Gastrocnemius medialis (tissue), 4 donors: ENCODE measurements at regions not wholly inside any gene's neighbourhood (a gene's known extent, or its start where the extent isn't known, plus 50 kb on each side); places are given as distances from the start of the nearest gene placed in this dataset.

Experiments
- ATAC-seq, 2 donors: fragments of 150-250 bp; one replicate each; pipeline ENCODE4 v1.9.1; 2016
- DNase-seq, 2 donors: peaks; one replicate each; pipeline ENCODE4 v3.0.0-alpha.2; 2019
- H3K27ac ChIP-seq, 4 donors: fragments of 200-600 bp; sonication (generic); 1 replicate in 1 of 4; 2 replicates in 3 of 4; pipeline ENCODE4 v1.5.1; 2016 to 2018; ENCODE audit warnings: mild to moderate bottlenecking in 2 of 4, moderate library complexity in 1 of 4
- H3K27me3 ChIP-seq, 3 donors: fragments of 200-600 bp; sonication (generic) in 2 of 3; 1 replicate in 1 of 3; 2 replicates in 2 of 3; pipeline versions ENCODE4 v1.5.1 to v1.6.0; 2016 to 2019; ENCODE audit warnings: mild to moderate bottlenecking in 1 of 3, moderate library complexity in 1 of 3
- H3K36me3 ChIP-seq, 2 donors: fragments of 200-600 bp; sonication (generic) in 1 of 2; one replicate each; pipeline ENCODE4 v1.5.1; 2017 to 2018
- H3K4me1 ChIP-seq, 2 donors: fragments of 200-600 bp; sonication (generic) in 1 of 2; one replicate each; pipeline ENCODE4 v1.5.1; 2016 to 2017; ENCODE audit warnings: mild to moderate bottlenecking in 2 of 2
- H3K4me3 ChIP-seq, 4 donors: fragments of 200-600 bp; sonication (generic) in 3 of 4; 1 replicate in 1 of 4; 2 replicates in 3 of 4; pipeline ENCODE4 v1.5.1; 2016 to 2019; ENCODE audit warnings: mild to moderate bottlenecking in 2 of 4
- H3K9me3 ChIP-seq, 3 donors: fragments of 200-600 bp; sonication (generic) in 2 of 3; 1 replicate in 1 of 3; 2 replicates in 2 of 3; pipeline ENCODE4 v1.5.1; 2016 to 2019
- POLR2A ChIP-seq, 2 donors: fragments of 450-650 bp; IDR thresholded peaks; one replicate each; pipeline ENCODE4 v1.6.1; 2017; ENCODE audit warnings: antibody characterized with exemption in 2 of 2, mild to moderate bottlenecking in 2 of 2, moderate library complexity in 2 of 2
- in situ Hi-C, 4 donors: fragments of 200-750 bp; cut with MboI; loops; one replicate each; pipeline versions ENCODE4 v1.15.0 to v1.8.0; 2017; ENCODE audit warnings: low sequenced_read_pairs in 4 of 4
- intact Hi-C: fragments of 100-400 bp; cut with DNase I; formaldehyde crosslinking; loops from one replicate; pipeline ENCODE4 v1.15.1; 2023; ENCODE audit warnings: low total_unique reads
- TF ChIP-seq, protein P1 (sequence below), 5 experiments: fragments of 450-650 bp in 3 of 5; fragments of 200-600 bp in 2 of 5; sonication (generic) in 2 of 5; IDR thresholded peaks in 4 of 5; conservative IDR thresholded peaks in 1 of 5; 1 replicate in 4 of 5; 2 replicates in 1 of 5; pipeline ENCODE4 v1.5.1; 2016 to 2019; ENCODE audit warnings: antibody characterized with exemption in 5 of 5, mild to moderate bottlenecking in 3 of 5, moderate library complexity in 3 of 5

GRCh38 chr2:120976501-120977307, 241.0 kb downstream of the GLI2 start:
- no peak for TF ChIP-seq POLR2A (IDR thresholded peaks at IDR 0.05)
- TF ChIP-seq, protein P1, sequence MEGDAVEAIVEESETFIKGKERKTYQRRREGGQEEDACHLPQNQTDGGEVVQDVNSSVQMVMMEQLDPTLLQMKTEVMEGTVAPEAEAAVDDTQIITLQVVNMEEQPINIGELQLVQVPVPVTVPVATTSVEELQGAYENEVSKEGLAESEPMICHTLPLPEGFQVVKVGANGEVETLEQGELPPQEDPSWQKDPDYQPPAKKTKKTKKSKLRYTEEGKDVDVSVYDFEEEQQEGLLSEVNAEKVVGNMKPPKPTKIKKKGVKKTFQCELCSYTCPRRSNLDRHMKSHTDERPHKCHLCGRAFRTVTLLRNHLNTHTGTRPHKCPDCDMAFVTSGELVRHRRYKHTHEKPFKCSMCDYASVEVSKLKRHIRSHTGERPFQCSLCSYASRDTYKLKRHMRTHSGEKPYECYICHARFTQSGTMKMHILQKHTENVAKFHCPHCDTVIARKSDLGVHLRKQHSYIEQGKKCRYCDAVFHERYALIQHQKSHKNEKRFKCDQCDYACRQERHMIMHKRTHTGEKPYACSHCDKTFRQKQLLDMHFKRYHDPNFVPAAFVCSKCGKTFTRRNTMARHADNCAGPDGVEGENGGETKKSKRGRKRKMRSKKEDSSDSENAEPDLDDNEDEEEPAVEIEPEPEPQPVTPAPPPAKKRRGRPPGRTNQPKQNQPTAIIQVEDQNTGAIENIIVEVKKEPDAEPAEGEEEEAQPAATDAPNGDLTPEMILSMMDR (IDR thresholded peaks at IDR 0.05 in 4 of 5, conservative IDR thresholded peaks at IDR 0.05 in 1 of 5) = no peak
- intact Hi-C loops = no loop called here
- H3K27ac ChIP-seq = no peak overlapping the region
- H3K4me1 ChIP-seq = no peaks in the 10 kb centered on the region
- ATAC-seq (no peak), DNase-seq (no peak)
- H3K27me3 ChIP-seq = no peaks in the 10 kb centered on the region
- no peaks in the 10 kb centered on the region for H3K9me3 ChIP-seq
- no peak overlapping the region for H3K4me3 ChIP-seq
- in situ Hi-C loops = no loop called here
- no peaks in the 10 kb centered on the region for H3K36me3 ChIP-seq

GRCh38 chr2:120977582-120978358, 242.1 kb downstream of the GLI2 start:
- TF ChIP-seq, protein P1 (IDR thresholded peaks at IDR 0.05 in 4 of 5, conservative IDR thresholded peaks at IDR 0.05 in 1 of 5) = no peak
- no peak for TF ChIP-seq POLR2A (IDR thresholded peaks at IDR 0.05)
- Histone ChIP-seq H3K4me1 (no peaks in the 10 kb centered on the region), H3K27me3 (no peaks in the 10 kb centered on the region), H3K9me3 (no peaks in the 10 kb centered on the region), H3K27ac (no peak overlapping the region), H3K4me3 (no peak overlapping the region), H3K36me3 (no peaks in the 10 kb centered on the region)
- in situ Hi-C loops = no loop called here
- no peak for ATAC-seq
- intact Hi-C loops = no loop called here
- DNase-seq = no peak

DNA sequence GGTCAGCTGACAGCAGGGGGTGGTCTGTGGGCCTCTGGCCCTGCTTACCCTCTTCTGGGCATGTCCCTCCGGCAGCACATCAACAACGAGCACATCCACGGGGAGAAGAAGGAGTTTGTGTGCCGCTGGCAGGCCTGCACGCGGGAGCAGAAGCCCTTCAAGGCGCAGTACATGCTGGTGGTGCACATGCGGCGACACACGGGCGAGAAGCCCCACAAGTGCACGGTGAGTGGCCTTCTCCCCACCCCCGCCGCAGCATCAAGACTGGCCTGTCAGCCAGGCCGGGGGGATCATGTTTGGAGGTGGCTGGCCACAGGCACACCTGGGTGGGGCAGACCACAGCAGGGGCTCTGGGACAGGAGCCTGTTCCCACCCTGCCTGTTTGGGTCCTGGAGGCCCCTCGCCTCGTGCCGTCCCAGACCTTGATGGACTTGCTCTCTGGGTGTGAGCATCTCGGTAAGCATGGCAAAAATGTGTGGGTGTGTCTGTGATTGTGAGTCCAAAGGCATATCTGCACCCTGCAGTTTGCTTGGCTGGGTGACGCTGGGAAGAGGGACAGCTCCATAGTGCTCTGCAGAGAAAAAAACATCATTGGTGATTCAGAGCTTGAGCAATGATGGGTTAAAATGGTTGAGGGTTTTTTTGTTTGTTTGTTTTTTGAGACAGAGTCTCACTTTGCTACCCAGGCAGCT, 242.8 kb downstream of the GLI2 start:
- Histone ChIP-seq H3K27me3 (no peaks in the 10 kb centered on the region), H3K9me3 (no peaks in the 10 kb centered on the region), H3K4me3 (no peak overlapping the region), H3K36me3 (no peaks in the 10 kb centered on the region), H3K27ac (no peak overlapping the region), H3K4me1 (no peaks in the 10 kb centered on the region)
- TF ChIP-seq, protein P1 (IDR thresholded peaks at IDR 0.05 in 4 of 5, conservative IDR thresholded peaks at IDR 0.05 in 1 of 5) = no peak
- TF ChIP-seq POLR2A (IDR thresholded peaks at IDR 0.05) = no peak
- intact Hi-C loops (no loop called here), in situ Hi-C loops (no loop called here)
- DNase-seq (no peak), ATAC-seq (no peak)

DNA sequence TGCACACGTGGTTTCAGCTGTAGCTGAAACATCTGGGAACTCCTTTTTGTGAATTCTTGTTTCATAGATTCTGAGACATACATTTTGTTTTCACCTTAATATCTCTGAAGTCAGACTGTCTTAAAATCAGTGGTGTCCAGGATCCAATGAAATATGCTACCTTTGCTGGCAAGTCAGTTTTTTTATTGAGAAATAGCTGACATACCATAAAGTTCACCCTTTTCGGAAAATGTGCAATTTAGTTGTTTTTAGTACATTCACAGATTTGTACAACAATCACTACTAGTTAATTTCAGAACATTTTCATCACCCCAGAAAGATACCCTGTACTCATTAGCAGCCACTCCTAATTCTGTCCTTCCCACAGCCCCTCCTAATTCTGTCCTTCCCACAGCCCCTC, 243.7 kb downstream of the GLI2 start:
- Histone ChIP-seq H3K4me1 (no peaks in the 10 kb centered on the region), H3K4me3 (no peak overlapping the region), H3K36me3 (no peaks in the 10 kb centered on the region), H3K9me3 (no peaks in the 10 kb centered on the region), H3K27ac (no peak overlapping the region), H3K27me3 (no peaks in the 10 kb centered on the region)
- TF ChIP-seq POLR2A (IDR thresholded peaks at IDR 0.05) = no peak
- TF ChIP-seq, protein P1 (IDR thresholded peaks at IDR 0.05 in 4 of 5, conservative IDR thresholded peaks at IDR 0.05 in 1 of 5) = no peak
- intact Hi-C loops (no loop called here), in situ Hi-C loops (no loop called here)
- DNase-seq (no peak), ATAC-seq (no peak)
